HK-2 (cell line): ENCODE measurements at regions not wholly inside any gene's neighbourhood (a gene's known extent, or its start where the extent isn't known, plus 50 kb on each side); places are given as distances from the start of the nearest gene placed in this dataset.
A peak's percentile ranks its signal among the peaks of the same experiment; 100 is the strongest.

ENCODE experiments used
- DNase-seq: peaks from one replicate; pipeline ENCODE4 v3.0.0-alpha.2; 2018; ENCODE audit not compliant: unreplicated experiment

DNA sequence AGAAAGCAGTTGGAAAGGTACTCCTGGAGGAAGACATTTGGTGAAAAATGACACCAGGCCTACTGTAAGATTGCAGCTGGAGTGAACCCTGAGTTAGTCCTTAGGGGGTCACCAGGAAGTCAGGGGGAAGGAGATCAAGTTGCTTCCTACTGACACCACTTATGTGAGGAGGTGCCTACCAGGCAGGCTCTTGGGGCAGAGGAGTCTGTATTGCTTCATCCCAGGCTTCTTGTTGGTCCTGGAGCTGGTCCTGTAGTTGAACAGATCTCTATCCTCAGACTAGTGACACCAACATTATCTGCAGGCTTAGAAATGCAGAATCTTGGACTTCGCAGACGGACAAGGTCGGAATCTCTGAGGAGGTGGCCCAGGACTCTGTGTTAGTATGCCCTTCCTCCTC lies 116.0 kb upstream of the ARGLU1 start:
- DNase-seq, result no peak

DNA sequence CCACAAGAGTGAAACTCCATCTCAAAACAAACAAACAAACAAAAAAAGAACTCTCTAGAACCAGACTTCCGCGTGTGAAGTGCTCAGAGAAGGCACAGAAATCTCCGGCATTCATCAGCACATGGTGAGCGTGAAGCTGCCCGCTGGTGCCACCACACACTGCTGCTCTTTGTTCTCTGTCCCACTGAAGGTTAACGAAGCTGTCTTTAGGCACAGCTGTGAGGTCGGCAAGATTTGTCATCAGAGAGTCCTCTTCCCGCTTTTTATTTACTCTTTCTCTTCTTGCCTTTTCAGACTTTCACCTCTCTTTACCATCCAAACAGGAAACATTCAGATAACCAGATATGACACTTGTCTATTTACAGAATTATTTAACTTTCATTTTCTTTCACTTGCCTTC lies 115.2 kb upstream of the ARGLU1 start:
- DNase-seq, result no peak

DNA sequence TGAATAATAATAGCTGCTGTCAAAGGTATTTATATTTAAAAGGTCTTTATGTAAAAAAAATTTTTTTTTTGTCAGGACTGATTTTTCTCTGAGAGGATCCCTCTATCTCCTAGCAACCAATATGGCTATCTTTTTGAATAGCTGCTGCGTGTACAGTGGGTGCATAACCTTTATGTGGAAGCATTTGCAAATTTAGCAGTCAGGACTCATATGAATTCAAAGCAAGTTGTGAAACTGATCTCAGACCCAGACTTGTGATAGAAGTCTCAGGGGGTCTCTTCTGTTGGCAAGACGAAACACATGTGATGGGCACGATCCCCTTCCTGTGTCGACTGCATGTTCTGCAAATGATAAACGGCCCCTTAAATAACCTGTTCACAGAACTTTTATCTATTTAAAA lies 114.1 kb upstream of the ARGLU1 start:
- no peak for DNase-seq

DNA sequence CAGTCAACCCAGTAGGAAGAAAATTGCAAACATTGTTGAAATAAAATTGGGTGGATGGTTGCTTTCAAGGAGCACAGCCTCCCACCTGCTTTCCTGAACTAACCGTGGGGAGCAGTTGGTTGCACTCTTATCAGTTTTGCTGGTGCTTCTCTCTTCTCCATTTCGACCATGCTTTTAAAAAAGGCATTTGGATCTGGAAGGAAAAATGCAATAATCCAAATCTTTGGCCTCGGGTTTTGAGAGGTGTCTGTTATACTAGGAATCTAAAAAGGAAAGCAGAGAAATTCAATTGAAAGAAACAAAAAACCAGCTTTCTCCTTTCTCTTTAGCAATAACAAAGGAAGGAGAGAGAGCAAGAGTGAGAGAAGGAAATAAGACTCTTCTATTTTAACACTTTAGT lies 113.6 kb upstream of the ARGLU1 start:
- no peak for DNase-seq

DNA sequence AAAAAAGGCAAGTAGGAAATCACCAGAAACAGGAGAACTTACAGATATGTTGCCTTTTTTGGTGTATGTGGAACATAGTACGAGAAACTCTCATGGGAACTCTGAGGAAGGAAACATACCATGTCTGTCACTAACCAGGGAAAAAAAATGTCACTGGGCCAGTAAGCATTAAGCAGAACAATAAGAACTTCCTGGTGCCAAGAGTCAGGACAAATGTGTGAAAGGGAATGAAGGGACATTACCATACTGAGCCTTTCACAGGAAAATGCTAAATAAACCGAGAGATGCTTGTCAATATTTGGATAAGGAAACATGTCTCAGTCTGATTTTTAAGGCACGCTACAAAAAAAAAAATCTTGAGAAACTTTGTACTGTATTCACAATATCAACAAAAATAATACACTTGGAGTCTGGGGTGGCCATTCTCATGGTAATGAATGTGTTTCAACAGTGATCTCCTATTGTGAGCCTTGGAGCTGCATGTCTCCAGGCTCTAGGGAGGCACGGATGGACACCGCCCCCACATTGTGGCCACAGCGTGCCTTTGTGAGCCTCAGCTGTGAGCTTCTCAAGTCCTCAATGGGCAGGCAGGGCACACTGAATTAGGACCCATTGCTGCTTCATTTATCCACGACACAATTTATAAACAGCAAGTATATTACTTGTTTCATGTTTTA lies 113.0 kb upstream of the ARGLU1 start:
- DNase-seq, result no peak

DNA sequence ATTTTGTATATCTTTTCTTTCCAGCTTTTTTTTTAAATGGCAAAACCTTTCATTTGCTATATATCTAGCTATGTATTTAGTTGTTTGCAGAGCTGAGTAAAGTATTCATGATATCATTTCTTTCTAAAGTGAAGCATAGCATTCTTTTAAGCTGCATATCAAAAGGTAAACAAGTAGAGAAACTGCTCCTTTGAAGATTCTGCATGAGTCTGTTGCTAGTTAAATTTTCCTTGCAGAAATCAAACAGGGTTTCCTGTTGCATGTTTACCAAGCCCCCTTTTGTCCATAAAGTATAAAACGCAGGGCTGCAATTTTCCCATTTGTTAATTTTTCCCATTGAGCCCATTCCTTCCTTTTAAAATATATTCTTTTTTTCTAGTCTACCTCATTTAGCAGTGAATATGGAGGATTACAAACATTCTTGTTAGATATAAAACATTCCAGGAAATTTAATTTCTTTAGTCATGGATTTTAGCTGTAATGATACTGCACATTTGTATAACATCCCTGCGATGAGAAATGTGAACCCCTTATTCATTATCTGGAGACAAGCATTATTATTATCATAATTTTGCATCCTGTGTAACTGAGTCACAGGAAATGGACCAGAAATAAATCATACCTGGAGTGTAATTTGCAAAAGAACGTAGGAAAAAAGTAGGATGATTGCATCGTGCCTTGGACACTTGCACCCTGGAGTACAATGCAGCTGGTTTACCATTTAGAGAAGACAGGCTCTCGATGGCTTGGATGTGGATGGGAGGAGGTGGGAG lies 110.9 kb upstream of the ARGLU1 start:
- no peak for DNase-seq

DNA sequence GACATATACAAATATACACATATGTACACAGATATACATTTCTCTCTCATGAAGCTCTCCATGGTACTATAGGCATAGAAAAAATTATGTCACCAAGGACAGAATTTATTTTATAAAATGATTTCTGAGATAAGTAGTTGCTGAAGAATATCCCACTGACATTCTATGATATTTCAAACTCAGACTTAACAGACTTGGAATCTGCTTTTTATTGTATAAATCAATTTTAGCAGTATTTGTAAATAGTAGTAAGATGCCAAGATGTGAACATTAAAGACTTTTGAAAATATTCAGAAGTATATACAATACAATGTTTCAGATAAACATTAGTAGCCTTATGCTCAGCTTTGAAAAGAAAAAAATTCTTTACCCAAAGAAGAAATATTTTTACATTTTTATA lies 107.4 kb upstream of the ARGLU1 start:
- no peak for DNase-seq

DNA sequence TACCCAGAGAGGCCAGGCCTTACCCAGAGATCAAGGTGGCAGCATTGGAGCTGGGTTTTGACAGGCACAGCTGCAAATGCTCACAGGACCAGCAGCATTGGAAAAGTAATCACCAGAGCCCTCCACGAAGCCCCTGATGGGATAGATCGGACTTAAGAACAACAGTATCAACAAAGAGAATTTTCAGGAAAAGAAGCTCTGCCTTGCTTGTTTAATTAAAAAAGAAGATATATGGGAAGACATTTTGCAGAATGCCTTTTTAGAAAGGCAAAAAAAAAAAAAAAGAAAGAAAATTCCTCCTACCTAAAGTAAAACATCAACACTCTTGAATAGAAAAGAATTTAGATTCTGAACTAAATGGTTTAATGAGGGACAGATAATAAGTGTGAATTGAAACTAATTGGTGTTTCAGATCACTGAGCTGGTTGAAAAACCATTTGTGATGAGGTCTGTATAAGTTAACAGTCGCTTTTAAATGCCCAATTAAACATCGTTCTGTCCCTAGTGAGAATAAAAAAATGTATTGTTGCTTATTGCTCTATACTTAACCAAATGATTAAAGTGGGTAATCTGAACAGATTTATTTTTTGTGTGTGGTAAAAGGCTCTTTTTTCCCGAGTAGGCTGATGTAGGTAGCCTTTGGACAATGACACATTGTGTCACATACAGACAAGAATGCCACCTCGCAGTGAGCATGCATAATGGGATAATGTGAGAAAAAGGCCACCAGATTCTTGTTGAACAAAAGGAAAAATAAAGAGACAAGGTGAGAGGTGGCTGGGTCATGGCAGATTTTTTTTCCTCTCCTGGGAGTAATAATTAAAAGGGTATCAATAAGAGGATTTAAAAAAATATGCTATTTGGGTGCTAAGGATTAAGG lies 93.0 kb upstream of the ARGLU1 start:
- DNase-seq, result no peak

DNA sequence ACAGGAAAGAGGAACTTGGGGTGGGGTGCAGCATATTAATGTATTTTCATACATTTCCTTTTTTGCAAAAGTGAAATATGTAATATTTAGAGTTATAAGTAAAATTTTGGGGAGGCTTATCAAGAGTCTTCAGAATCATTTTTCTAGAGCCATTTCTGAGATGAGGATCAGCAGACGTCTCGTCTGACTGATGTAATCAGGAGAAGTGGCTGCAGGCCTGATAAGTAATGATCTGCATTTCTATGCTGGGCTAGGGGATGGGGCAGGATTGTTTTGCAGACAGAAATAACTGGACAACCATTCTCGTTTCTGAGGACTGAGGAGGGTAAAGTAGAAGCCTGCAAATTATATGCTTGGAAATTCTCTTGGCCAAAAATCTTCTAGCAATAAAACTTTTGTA lies 89.2 kb upstream of the ARGLU1 start:
- DNase-seq, result no peak

DNA sequence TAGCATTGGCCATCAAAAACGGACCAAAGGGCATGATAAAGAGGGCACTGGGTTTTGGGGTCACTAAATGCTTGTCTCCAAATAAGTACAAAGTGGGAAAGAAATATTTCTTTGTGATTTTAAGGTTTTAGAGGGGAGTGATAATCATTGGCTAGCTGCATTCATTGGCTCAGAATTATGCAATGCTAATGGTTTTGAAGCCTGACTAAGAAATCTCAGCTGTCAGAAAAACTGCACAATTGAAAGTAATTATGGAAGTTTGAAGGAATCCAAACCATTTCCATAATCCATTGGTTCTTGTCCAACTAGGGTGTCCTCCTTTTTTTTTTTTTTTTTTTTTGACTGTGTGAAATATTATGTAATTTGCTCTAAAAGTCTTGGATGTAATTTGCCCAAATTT lies 88.2 kb upstream of the ARGLU1 start:
- no peak for DNase-seq

DNA sequence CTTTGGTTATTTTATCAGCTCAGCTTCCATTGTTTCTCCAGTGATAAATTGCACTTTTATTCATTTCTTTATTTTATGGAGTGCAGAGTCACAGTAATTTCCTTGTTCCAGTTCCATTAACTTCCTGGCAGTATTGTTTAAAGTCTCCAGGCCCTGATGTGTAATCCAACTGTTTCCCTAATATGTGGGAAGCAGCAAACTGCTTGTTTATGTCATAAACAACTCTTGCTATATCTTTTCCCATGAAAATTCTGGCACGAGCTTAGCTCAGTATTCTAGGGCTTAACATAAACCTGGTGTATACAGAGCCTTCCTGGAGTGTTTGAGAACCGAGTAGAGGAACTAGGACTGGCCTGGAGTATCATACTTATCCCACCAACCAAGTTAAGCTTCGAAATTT lies 83.5 kb upstream of the ARGLU1 start:
- DNase-seq, result no peak

DNA sequence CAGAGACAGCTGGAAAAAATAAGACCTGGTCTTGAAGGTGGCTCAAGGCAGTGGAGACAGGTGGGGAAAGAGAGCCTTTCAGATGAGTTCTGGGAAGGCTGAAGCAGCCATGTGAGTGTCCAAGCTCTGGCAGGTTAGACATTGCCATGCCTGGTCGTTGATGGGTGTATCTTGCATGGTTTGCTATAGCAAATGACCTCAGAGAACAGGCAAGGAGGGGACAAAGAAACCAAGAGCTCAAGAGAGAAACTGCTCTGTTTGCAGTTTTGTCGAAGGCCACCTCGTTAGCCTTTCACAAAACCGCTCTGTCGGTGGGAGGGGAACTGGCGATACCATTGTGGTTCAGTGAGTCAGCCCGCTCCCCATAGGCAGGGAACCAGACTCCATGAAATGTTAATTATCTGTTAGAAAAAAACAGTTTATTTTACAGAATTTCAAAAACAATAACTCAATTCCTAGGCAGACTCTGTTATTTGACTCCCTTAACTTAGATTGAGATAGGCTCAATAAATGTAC lies 82.8 kb upstream of the ARGLU1 start:
- DNase-seq, result no peak

DNA sequence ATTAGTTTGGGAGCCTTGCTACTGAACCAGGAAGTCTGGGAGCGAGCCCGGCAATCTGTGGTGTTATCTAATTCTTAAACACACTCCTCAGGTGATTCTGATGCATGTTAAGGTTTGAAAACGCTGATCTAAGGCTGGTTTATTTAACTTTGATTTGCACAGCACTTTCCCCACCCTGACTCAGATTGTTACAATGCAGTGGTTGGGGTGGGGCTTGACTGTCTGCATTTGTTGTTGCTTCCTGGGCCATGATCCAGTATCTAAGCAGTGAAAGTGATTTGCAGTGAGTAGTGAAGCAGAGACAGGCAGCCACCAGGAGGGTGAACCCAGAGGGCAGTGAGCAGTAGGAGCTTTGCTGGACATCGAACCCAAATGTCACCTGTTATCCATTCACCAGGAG lies 81.6 kb upstream of the ARGLU1 start:
- peak; percentile 2 for DNase-seq

DNA sequence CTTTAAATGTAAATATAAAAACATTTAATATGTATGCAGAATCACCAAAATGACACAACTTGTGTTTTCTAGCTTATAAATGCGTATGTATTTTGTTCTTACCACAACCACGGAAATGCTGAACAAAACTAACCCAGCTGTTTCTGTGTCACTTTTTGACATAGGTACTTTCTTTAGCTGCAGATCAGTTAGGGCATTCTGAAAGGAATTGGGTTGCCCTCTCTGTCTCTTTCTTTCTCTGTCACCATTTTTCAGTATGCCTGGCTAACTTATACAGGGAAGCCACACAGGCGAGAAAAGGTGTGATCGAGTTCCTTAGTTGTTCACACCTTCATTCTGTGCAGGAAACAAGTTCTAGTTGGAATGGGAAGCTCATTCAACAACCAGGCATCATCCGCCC lies 72.6 kb upstream of the ARGLU1 start:
- DNase-seq, result no peak

DNA sequence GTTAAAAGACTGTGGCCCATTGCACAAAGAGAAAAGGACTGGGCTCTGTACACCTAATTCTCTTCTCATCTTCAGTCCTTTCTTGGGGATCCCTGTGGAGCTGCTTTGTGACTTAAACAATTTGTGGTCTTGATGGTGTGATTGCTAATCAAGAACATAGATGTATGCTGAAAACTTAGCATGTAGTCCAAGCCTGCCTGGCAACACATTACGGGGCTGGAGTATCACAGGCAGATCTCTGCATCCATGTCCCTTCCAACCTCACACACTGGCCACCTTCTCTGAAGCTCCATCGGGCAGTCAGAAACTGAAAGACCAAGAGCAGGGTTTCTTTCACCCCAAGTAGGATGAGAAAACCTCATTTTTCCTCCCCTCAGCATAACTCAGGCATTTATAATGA lies 69.6 kb upstream of the ARGLU1 start:
- DNase-seq, result no peak

DNA sequence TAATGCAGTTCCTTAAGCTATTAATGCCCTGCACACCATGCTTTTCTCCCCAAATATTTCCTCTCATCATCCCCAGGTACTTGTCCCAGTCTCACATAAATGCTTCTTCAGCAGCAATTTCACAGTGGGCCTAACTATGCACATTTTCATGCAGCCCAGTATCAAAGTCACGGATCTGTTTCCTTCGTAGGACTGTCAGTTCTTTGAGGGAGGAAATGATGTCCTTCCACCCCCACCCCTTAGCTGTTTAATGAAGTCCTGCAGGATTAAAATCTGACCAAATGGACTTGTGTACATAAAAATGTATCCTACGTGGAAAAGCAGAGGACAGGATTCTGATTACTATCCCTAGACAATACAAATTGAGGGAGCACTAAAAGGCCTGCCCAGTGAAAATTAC lies 68.6 kb upstream of the ARGLU1 start:
- DNase-seq, result no peak

DNA sequence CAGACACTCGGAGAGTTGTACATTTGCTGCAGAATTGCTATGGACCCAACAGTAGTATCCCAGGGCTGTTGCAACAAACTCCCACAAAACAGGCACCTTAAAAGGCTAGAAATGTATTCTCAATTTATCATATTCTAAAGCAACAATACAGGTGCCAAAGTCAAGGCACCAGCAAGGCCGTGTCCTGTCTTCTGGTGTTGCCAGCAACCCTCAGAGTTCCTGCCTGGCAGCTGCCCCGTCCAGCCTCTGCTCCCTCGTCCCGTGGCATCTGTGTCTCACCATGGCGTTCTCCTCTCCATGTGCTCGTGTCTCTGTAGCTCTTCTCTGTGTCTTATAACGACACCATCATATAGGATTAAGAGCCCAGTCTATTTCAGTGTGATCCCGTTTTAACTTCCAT lies 67.7 kb upstream of the ARGLU1 start:
- no peak for DNase-seq

DNA sequence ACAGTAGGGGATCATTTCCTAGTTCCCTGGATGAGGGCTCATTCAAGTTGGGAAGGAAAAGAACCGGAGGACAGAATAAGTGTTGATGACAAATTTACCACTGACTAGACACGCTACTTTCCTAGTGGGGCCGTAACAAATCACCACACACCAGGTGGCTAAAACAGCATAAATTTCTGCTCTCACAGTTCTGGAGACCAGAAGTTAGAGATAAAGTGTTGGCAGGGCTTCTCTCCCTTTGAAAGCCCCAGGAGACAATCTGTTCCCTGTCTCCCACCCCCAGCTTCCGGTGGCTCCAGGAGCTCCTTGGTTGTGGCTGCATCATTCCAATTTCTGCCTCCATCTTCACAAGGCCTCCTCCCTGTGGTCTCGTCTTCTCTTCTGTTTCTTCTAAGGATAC lies 65.4 kb upstream of the ARGLU1 start:
- no peak for DNase-seq

DNA sequence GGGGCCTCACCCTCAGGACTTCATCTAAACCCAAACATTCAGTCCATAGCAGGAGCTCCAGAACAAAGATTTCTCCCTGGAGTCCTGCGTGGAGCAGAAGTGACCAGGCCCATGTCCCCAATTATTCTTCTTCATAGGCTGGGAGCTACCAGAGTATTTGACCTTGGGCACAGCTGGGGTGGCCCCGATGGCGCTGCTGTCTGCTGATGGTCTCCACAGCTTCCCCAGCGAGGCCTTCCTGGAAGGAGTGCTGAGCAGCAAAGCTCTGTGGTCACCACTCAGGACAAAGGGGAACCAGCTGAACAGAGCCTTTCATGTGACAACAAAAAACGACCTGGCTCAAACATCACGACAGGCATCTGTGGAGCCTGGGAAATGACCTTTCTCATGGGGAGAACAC lies 62.7 kb upstream of the ARGLU1 start:
- DNase-seq, result no peak

DNA sequence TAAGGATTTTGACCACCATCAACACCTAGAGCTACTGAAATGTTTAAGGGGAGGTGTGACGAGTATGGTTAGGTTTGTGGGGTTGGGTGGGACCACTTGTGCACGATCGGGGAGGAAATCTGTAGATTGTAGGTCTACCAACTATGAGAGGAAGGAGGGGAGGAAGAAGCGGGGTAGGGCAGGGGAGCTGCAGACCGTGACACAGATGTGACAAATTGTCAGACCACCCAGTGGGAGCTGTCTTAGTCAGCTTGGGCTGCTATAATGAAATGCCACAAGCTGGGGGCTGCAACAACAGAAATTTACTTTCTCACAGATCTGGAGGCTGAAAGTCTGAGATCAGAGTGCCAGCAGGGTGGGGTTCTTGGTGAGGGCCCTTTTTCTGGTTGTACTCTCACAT lies 62.2 kb upstream of the ARGLU1 start:
- no peak for DNase-seq

DNA sequence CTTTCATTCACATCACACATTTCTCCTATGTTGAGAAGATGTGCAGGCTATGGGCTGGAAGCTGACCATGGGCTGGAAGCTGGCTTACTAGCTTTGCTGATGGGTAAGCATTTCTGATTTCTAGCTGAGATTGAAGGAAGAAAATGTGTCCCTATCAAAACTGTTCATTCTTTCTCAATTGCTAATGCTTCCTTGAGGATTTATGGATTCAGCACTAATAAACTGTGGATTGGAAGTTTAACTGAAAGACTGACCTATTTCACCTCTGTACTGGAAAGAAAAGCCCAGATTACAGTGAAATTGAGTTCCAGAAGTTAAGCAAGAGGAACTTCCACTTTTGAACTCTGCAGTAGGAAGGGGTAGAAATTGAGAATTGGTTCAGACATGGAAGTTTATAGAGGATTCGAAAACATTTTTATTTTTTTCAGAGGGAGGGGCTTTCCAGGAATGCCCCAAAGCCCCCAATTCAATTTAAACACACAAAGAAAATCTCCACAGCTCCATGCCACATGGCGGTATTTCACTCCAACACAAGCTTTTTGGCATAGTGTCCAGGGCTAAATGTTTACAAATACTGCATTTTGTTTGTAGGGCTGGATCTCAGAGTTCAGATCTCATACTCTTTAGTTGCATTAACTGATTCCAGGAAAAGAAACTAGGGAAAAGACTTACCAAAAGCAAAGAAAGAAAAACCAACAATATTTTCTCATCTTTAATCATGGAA lies 61.2 kb upstream of the ARGLU1 start:
- no peak for DNase-seq

DNA sequence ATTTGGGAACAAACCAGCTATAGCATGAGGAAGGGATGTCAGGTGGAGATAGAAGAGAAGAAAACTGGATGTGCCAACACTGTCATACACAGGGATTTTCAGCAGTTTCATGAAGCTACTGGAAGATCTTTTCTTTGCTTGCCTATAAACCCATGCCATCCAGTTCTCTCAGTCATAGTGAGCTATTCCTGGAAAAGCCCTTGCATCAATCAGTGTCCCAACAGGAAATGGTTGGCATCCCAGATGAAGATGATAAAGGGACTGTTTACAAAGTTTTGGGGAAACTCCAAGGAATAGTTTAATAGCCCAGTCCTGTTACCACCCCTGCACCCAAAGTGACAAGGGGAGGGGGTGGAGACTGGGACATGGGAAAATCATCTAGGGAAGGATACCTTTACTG lies 58.5 kb upstream of the ARGLU1 start:
- no peak for DNase-seq
